ENCODE measurements at regions not wholly inside any gene's neighbourhood (a gene's known extent, or its start where the extent isn't known, plus 50 kb on each side); places are given as distances from the start of the nearest gene placed in this dataset.
A peak's percentile ranks its signal among the peaks of the same experiment; 100 is the strongest.

- DNase-seq = no peak
Measured at GRCh38 chr2:41399437-41400087, 648.3 kb upstream of the PKDCC start.

- peak; percentile 41 for DNase-seq
Measured at GRCh38 chr2:41400088-41400665, 647.6 kb upstream of the PKDCC start.

GRCh38 chr2:41405441-41405840, 642.4 kb upstream of the PKDCC start:
- DNase-seq = no peak

GRCh38 chr2:41409328-41409727, 638.5 kb upstream of the PKDCC start:
- no peak for DNase-seq

- no peak for DNase-seq
Measured at GRCh38 chr2:41410011-41410410, 637.8 kb upstream of the PKDCC start.

- DNase-seq = no peak
Measured at GRCh38 chr2:41413813-41414485, 633.9 kb upstream of the PKDCC start.

- no peak for DNase-seq
Measured at GRCh38 chr2:41414486-41415230, 633.2 kb upstream of the PKDCC start.

GRCh38 chr2:41417511-41417910, 630.3 kb upstream of the PKDCC start:
- DNase-seq = no peak

- DNase-seq = no peak
Measured at GRCh38 chr2:41420219-41420618, 627.6 kb upstream of the PKDCC start.

- no peak for DNase-seq
Measured at GRCh38 chr2:41420872-41421271, 626.9 kb upstream of the PKDCC start.

GRCh38 chr2:41431756-41432155, 616.1 kb upstream of the PKDCC start:
- no peak for DNase-seq

- DNase-seq = no peak
Measured at GRCh38 chr2:41432459-41432858, 615.4 kb upstream of the PKDCC start.

GRCh38 chr2:41434991-41435390, 612.8 kb upstream of the PKDCC start:
- DNase-seq = no peak

GRCh38 chr2:41441958-41442357, 605.9 kb upstream of the PKDCC start:
- DNase-seq = no peak

- no peak for DNase-seq
Measured at GRCh38 chr2:41445865-41446264, 602.0 kb upstream of the PKDCC start.

- no peak for DNase-seq
Measured at GRCh38 chr2:41446266-41446665, 601.6 kb upstream of the PKDCC start.

GRCh38 chr2:41448221-41448620, 599.6 kb upstream of the PKDCC start:
- no peak for DNase-seq

- no peak for DNase-seq
Measured at GRCh38 chr2:41457026-41457425, 590.8 kb upstream of the PKDCC start.

- no peak for DNase-seq
Measured at GRCh38 chr2:41460661-41461060, 587.2 kb upstream of the PKDCC start.

- no peak for DNase-seq
Measured at GRCh38 chr2:41464395-41464794, 583.4 kb upstream of the PKDCC start.

- DNase-seq = no peak
Measured at GRCh38 chr2:41475959-41476358, 571.9 kb upstream of the PKDCC start.

- DNase-seq = no peak
Measured at GRCh38 chr2:41482659-41483058, 565.2 kb upstream of the PKDCC start.

GRCh38 chr2:41483226-41483625, 564.6 kb upstream of the PKDCC start:
- DNase-seq = no peak
